ENCODE measurements at regions not wholly inside any gene's neighbourhood (a gene's known extent, or its start where the extent isn't known, plus 50 kb on each side); places are given as distances from the start of the nearest gene placed in this dataset.

DNA sequence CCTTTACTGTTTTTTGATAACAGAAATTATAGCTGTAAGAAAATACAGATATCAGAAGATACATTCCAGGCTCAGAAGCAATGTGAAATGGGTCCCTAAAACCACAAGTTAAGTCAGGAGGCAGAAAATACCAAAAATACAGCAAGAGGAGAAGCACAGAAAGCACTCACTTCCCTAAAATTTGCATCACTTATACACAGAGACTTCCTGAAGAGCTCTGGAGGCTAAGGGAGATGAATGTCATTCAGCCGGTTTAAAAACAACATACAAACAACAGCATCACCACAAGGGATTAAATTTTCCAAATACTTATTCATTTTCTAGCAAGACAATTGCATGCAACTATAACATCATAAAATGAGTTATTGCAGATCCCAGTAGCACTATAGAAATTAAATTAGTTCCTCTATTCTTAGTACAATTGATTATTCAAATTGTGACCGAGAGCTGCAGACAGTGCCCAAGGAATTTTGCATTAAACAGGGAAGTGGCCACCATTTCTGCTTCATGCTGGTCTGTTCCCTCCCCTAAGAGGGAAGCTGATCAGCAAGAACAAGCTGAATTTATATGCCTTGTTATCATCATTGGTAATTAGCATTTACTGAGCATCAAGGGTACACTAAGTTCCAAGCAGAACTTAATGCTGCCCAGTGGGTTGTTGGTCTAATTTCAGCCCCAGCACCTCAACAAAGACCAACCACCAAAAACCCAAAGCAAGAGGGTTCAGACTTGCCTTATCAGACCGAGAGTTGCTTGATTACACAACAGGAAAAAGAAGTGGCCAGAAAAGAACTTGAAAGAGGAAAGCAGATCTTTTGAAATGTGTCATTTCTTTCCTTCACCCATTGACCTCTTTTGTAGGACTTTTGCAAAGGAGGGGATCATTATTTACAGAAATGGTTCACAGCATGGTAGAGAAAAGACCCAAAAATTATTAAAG is 140.7 kb downstream of the KCTD12 start:
- H3K4me1 ChIP-seq: no peaks in the 10 kb centered on the region
- H3K27me3 ChIP-seq: no peaks in the 10 kb centered on the region
- H3K27ac ChIP-seq: no peak overlapping the region
- H3K4me3 ChIP-seq: no peak overlapping the region
- no peak for TF ChIP-seq POLR2A (IDR thresholded peaks at IDR 0.05)
- TF ChIP-seq, protein P1, sequence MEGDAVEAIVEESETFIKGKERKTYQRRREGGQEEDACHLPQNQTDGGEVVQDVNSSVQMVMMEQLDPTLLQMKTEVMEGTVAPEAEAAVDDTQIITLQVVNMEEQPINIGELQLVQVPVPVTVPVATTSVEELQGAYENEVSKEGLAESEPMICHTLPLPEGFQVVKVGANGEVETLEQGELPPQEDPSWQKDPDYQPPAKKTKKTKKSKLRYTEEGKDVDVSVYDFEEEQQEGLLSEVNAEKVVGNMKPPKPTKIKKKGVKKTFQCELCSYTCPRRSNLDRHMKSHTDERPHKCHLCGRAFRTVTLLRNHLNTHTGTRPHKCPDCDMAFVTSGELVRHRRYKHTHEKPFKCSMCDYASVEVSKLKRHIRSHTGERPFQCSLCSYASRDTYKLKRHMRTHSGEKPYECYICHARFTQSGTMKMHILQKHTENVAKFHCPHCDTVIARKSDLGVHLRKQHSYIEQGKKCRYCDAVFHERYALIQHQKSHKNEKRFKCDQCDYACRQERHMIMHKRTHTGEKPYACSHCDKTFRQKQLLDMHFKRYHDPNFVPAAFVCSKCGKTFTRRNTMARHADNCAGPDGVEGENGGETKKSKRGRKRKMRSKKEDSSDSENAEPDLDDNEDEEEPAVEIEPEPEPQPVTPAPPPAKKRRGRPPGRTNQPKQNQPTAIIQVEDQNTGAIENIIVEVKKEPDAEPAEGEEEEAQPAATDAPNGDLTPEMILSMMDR (IDR thresholded peaks at IDR 0.05): no peak
- H3K36me3 ChIP-seq: no peaks in the 10 kb centered on the region
- no peak for DNase-seq
- H3K9me3 ChIP-seq: no peaks in the 10 kb centered on the region

DNA sequence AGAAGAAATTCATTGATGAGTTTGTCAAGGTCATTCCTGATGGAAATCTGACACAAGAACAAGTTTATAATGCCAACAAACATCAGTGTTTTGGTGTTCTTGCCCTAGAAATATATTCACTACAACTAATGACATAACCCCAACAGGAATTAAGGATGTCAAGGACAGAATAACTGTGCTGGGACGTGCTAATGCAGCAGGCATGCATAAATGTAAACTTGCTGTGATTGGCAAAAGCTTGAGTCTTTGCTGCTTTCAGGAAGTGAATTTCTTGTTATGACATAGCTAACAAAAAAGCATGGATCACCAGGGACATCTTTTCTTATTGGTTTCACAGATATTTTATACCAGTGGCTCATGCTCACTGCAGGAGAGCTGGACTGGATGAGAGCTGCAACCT is 144.6 kb downstream of the KCTD12 start:
- Histone ChIP-seq H3K9me3 (no peaks in the 10 kb centered on the region), H3K4me1 (no peaks in the 10 kb centered on the region), H3K27ac (no peak overlapping the region), H3K4me3 (no peak overlapping the region), H3K27me3 (no peaks in the 10 kb centered on the region), H3K36me3 (no peaks in the 10 kb centered on the region)
- no peak for DNase-seq
- TF ChIP-seq, protein P1 (IDR thresholded peaks at IDR 0.05): no peak

- DNase-seq: no peak
- no peak for TF ChIP-seq POLR2A (IDR thresholded peaks at IDR 0.05)
- TF ChIP-seq, protein P1 (IDR thresholded peaks at IDR 0.05): no peak
- Histone ChIP-seq H3K9me3 (no peaks in the 10 kb centered on the region), H3K4me1 (no peaks in the 10 kb centered on the region), H3K4me3 (no peak overlapping the region), H3K36me3 (no peaks in the 10 kb centered on the region), H3K27me3 (no peaks in the 10 kb centered on the region), H3K27ac (no peak overlapping the region)
Measured at GRCh38 chr13:76741046-76741445, 145.2 kb downstream of the KCTD12 start.

DNA sequence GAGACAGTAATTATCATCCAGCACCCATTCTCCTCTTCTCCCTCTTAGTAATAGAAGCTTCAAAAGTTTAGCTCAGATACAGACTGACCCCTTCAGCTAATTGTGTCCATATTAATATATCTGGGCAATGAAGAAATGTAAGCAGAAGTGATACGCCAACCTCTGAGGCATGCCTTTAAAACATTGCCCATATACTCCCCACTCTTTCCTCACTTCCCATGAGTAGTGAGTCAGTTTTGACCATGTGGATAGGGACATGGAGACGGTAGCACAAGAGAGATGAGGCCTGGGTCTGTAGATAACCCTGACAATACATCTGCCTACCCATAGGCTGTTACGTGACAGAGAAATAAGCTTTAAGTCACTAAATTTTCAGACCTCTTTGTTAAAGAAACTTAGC is 147.6 kb downstream of the KCTD12 start:
- H3K9me3 ChIP-seq: no peaks in the 10 kb centered on the region
- H3K27ac ChIP-seq: no peak overlapping the region
- DNase-seq: no peak
- H3K36me3 ChIP-seq: no peaks in the 10 kb centered on the region
- no peak overlapping the region for H3K4me3 ChIP-seq
- H3K27me3 ChIP-seq: no peaks in the 10 kb centered on the region
- H3K4me1 ChIP-seq: no peaks in the 10 kb centered on the region
- TF ChIP-seq, protein P1 (IDR thresholded peaks at IDR 0.05): no peak
- TF ChIP-seq POLR2A (IDR thresholded peaks at IDR 0.05): no peak

GRCh38 chr13:76737526-76737925 is 148.7 kb downstream of the KCTD12 start:
- Histone ChIP-seq H3K27ac (no peak overlapping the region), H3K9me3 (no peaks in the 10 kb centered on the region), H3K4me1 (no peaks in the 10 kb centered on the region), H3K27me3 (no peaks in the 10 kb centered on the region), H3K36me3 (no peaks in the 10 kb centered on the region), H3K4me3 (no peak overlapping the region)
- TF ChIP-seq, protein P1 (IDR thresholded peaks at IDR 0.05): no peak
- no peak for TF ChIP-seq POLR2A (IDR thresholded peaks at IDR 0.05)
- DNase-seq: no peak

All from Peyer's patch (tissue), 4 donors.